ENCODE measurements at regions not wholly inside any gene's neighbourhood (a gene's known extent, or its start where the extent isn't known, plus 50 kb on each side); places are given as distances from the start of the nearest gene placed in this dataset.

DNA sequence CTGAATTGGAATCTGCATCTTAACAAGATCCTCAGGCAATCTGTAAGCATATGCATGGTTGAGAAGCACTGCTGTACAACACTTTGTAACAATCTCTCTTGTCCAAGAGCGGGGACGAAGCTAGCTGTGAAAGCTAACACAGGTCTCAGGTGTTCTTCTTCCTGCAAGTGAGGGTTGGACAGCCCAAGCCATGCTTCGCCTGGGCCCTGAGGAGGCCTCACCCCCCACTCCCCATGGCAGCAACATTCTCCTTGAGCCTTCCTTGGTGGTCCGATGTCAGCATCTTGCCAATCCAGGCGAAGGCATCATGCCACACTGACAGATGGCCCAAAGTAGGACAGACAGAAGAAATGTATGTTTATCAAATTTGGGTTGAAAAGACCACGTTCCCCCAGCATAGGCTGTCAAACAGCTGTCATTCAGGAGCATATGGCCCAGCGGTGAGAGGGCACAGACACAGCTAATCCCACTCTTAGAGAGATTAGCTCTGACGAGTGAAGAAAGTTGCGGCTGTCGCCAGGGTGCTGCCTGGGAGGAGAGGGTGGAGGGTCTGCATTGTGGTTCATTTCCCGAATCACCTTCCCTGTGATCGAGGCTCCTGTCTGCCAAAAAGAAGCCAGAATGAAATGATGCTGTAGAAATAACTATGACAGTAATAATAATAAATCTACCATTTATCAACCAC is 344.7 kb downstream of the MYCN start:
- no peak overlapping the region for H3K9ac ChIP-seq (ENCODE audit: low read length)
- H3K27me3 ChIP-seq (ENCODE audit: control insufficient read depth, insufficient read depth, low read length) = no peaks in the 10 kb centered on the region
- no peak overlapping the region for H3K4me3 ChIP-seq (ENCODE audit: low read depth, low read length)
- H3K27ac ChIP-seq (ENCODE audit: low read depth, low read length) = no peak overlapping the region
- H3K36me3 ChIP-seq (ENCODE audit: control insufficient read depth, insufficient read depth, low read length) = no peaks in the 10 kb centered on the region
- H3K4me1 ChIP-seq (ENCODE audit: control insufficient read depth, insufficient read depth, low read length) = peaks cover 7% of the 10 kb centered on the region; the same call in 1 of the 2 replicates
- no peaks in the 10 kb centered on the region for H3K9me3 ChIP-seq (ENCODE audit: control insufficient read depth, insufficient read depth, low read depth, low read length)

DNA sequence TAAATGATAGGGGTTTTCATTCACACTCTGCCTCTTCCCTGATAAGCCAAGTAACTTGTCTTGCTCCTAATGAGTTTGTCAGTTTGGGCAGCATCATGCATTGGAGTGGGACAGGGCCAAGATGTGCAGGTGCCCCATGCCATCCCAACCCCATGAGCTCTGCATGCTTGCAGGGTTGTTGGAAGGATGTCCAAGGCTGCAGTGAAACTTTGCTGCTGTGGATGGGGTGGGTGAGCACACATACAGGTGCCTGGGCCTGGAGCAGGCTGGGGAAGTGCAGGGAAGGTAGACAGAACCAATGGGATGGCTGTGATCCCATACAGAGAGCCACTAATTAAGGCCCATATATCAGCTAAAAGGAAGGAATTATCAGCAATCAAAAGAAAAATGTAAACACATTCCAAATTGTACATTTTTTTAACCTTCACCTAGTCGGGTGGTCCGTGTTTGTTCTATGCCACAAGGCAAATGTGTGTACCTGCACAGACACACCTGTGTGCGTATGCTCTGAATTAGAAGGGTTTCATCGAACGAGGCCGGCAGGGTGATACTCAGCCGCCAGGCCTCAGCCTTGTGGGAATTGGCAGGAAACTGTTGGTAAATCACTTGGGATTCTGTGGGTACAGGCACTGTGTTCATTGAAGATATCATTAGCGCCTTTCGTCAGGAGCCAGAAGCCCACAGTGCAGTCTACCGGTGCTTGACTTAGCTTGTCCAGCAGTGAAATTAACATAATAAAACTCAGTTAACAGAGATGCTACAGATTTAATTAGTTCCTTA is 342.9 kb downstream of the MYCN start:
- Histone ChIP-seq H3K36me3 (ENCODE audit: control insufficient read depth, insufficient read depth, low read length) (no peaks in the 10 kb centered on the region), H3K27me3 (ENCODE audit: control insufficient read depth, insufficient read depth, low read length) (no peaks in the 10 kb centered on the region), H3K4me1 (ENCODE audit: control insufficient read depth, insufficient read depth, low read length) (peaks cover 7% of the 10 kb centered on the region; the same call in 1 of the 2 replicates), H3K27ac (ENCODE audit: low read depth, low read length) (no peak overlapping the region), H3K4me3 (ENCODE audit: low read depth, low read length) (no peak overlapping the region), H3K9me3 (ENCODE audit: control insufficient read depth, insufficient read depth, low read depth, low read length) (no peaks in the 10 kb centered on the region), H3K9ac (ENCODE audit: low read length) (no peak overlapping the region)

DNA sequence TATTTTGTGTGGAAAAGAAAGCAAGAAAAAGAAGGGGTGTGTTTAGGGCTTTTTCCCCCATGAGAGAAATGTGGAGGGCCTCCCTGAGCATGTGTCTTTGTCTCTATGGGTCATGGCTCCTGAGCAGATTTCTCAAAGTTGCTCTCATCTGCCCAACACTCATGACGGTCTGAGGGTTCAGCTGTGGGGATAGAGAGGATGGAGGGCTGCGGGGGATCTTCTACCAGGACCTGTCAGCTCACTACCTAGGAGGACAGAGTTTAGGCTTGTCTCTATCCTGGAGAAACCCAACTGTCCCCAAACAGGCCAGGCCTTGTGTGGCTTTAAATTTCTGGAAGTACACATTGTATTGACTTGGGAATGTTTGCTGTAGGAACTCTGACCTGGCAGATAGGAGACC is 342.2 kb downstream of the MYCN start:
- Histone ChIP-seq H3K9ac (ENCODE audit: low read length) (no peak overlapping the region), H3K27me3 (ENCODE audit: control insufficient read depth, insufficient read depth, low read length) (no peaks in the 10 kb centered on the region), H3K9me3 (ENCODE audit: control insufficient read depth, insufficient read depth, low read depth, low read length) (no peaks in the 10 kb centered on the region), H3K27ac (ENCODE audit: low read depth, low read length) (no peak overlapping the region), H3K4me3 (ENCODE audit: low read depth, low read length) (no peak overlapping the region), H3K36me3 (ENCODE audit: control insufficient read depth, insufficient read depth, low read length) (no peaks in the 10 kb centered on the region), H3K4me1 (ENCODE audit: control insufficient read depth, insufficient read depth, low read length) (peaks cover 7% of the 10 kb centered on the region; the same call in 1 of the 2 replicates)

DNA sequence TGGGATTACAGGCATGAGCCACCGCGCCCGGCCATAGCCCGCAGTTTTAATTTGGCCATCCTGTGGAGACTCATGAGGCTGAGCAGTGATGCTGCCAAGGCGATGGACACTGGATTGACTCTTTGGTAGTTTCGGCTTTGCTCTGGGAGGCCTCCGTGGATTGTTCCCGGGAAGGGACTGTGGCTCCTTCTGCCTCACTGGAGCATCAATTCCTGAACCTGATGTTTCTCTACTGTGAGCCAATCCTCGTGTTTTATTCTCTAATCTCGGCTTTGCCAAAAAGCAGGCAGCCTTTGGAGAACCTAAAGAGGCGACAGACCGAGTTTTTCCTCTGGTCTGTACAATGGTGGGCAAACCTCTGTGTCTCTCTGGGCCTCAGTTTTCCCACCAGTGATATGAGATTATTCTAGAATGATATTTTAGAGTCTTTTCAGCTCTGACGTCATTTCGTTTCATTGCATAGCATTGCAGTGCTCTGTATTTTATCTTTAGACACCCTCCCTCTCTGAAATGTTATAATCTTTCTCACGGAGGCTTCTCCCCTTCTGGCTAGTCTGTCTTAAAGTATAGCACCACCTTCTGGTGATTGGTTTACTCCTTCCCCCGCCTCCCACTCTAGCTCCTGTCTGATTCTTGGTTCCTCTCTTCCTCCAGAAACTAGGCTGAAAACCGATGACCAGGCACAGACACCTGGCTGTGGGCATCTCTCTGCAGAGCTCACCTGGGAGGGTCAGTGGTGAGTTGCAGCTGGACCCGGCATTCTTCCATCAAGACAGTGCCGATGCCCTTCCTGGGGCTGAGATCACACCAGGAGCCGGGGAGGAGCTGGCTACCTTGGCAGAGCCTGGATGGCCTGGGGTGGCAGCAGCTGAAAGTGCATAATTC is 341.3 kb downstream of the MYCN start:
- Histone ChIP-seq H3K4me1 (ENCODE audit: control insufficient read depth, insufficient read depth, low read length) (peaks cover 7% of the 10 kb centered on the region; the same call in 1 of the 2 replicates), H3K36me3 (ENCODE audit: control insufficient read depth, insufficient read depth, low read length) (no peaks in the 10 kb centered on the region), H3K27ac (ENCODE audit: low read depth, low read length) (no peak overlapping the region), H3K27me3 (ENCODE audit: control insufficient read depth, insufficient read depth, low read length) (no peaks in the 10 kb centered on the region), H3K9ac (ENCODE audit: low read length) (no peak overlapping the region), H3K4me3 (ENCODE audit: low read depth, low read length) (no peak overlapping the region), H3K9me3 (ENCODE audit: control insufficient read depth, insufficient read depth, low read depth, low read length) (no peaks in the 10 kb centered on the region)

DNA sequence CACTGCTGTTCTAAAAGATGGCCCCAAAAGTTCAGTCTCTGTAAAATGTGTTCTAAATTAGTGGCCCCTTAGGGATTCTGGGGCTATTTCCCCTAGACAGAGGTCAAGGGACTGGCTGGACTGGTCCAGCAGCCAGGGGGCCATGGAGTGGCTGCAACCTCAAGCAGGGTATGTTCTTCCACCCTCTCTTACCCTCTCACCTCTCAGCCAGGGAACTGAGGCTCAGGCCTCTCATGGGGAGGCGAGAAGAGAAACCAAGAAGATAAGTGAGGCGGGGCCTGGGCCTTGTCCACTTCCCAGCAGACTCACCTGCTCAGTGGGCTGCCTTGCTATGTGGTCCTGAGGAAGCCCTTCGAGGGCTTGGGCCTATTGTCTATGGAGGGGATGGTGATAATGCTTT is 339.7 kb downstream of the MYCN start:
- H3K27me3 ChIP-seq (ENCODE audit: control insufficient read depth, insufficient read depth, low read length) = no peaks in the 10 kb centered on the region
- H3K27ac ChIP-seq (ENCODE audit: low read depth, low read length) = no peak overlapping the region
- H3K9me3 ChIP-seq (ENCODE audit: control insufficient read depth, insufficient read depth, low read depth, low read length) = no peaks in the 10 kb centered on the region
- H3K4me1 ChIP-seq (ENCODE audit: control insufficient read depth, insufficient read depth, low read length) = peaks cover 7% of the 10 kb centered on the region; the same call in 1 of the 2 replicates
- H3K9ac ChIP-seq (ENCODE audit: low read length) = no peak overlapping the region
- no peaks in the 10 kb centered on the region for H3K36me3 ChIP-seq (ENCODE audit: control insufficient read depth, insufficient read depth, low read length)
- H3K4me3 ChIP-seq (ENCODE audit: low read depth, low read length) = no peak overlapping the region

DNA sequence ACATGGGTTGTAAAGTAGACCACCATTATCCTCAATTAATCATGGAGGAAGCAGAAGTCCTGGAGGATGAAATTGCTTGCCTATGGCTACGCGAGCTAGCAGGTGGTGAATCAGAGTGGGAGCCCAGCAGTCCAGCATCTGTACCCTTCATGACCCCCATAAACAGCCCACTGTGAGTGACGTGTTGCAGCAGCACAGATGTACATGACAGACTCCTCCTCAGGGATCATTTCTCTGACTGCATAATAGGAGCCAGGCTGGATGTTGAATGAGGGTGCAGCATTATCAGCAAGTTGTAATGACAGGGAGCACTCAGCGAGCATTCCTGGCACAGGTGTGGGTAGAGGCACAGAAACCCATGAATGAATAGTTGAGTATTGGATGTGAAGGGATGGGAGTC is 339.3 kb downstream of the MYCN start:
- no peaks in the 10 kb centered on the region for H3K9me3 ChIP-seq (ENCODE audit: control insufficient read depth, insufficient read depth, low read depth, low read length)

DNA sequence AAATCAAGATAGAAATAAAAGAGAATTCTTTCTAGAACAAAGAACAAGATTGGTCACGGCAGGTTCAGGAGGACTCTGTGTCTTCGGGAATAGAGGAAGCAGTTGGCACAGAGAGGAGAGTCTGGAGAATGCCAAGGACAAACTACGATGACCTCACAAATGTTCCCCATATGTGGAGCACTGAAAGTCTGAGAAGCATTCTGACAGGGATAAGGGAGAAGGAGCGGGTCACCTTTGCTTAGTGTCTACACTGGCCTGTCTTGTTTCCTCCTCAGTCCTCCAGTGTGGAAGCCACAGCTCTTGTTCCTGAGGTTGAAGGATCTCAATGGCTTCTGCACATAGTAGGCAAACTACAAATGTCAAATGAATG is 338.8 kb downstream of the MYCN start:
- Histone ChIP-seq H3K27ac (ENCODE audit: low read depth, low read length) (no peak overlapping the region), H3K4me3 (ENCODE audit: low read depth, low read length) (no peak overlapping the region), H3K4me1 (ENCODE audit: control insufficient read depth, insufficient read depth, low read length) (peaks cover 7% of the 10 kb centered on the region; the same call in 1 of the 2 replicates), H3K9me3 (ENCODE audit: control insufficient read depth, insufficient read depth, low read depth, low read length) (no peaks in the 10 kb centered on the region), H3K9ac (ENCODE audit: low read length) (no peak overlapping the region), H3K36me3 (ENCODE audit: control insufficient read depth, insufficient read depth, low read length) (no peaks in the 10 kb centered on the region), H3K27me3 (ENCODE audit: control insufficient read depth, insufficient read depth, low read length) (no peaks in the 10 kb centered on the region)

More for the DNA sequence above, 339.3 kb downstream of the MYCN start:
- Histone ChIP-seq H3K36me3 (ENCODE audit: control insufficient read depth, insufficient read depth, low read length) (no peaks in the 10 kb centered on the region), H3K4me1 (ENCODE audit: control insufficient read depth, insufficient read depth, low read length) (peaks cover 7% of the 10 kb centered on the region; the same call in 1 of the 2 replicates), H3K27ac (ENCODE audit: low read depth, low read length) (no peak overlapping the region), H3K27me3 (ENCODE audit: control insufficient read depth, insufficient read depth, low read length) (no peaks in the 10 kb centered on the region), H3K4me3 (ENCODE audit: low read depth, low read length) (no peak overlapping the region), H3K9ac (ENCODE audit: low read length) (no peak overlapping the region)

DNA sequence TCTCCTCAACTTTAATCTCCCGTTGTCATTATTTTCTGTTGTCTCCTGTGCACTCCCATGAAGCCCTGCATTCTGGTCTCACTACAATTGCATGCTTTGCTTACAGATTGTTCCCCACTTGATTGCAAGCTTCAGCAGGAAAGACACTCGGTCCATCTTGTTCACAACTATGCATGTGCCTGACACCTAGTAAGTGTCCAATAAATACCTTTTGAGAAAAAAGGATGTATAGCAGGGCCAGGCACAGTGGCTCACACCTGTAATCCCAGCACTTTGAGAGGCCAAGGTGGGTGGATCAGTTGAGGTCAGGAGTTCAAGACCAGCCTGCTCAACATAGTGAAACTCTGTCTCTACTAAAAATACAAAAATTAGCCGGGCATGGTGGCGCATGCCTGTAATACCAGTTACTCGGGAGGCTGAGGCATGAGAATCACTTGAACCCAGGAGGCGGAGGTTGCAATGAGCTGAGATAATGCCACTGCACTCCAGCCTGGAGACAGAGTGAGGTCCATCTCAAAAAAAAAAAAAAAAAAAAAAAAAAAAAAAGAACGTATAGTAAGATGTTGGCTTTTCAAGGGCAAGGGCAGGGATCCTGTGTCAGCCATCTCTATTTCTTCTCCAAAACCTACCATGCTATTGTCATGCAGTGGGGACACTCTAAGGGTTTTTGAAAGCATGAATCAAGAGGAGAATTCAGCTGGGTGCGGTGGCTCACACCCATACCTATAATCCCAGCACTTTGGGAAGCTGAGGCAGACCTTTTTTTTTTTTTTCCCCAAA is 338.3 kb downstream of the MYCN start:
- H3K27me3 ChIP-seq (ENCODE audit: control insufficient read depth, insufficient read depth, low read length) = no peaks in the 10 kb centered on the region
- H3K4me3 ChIP-seq (ENCODE audit: low read depth, low read length) = no peak overlapping the region
- no peak overlapping the region for H3K27ac ChIP-seq (ENCODE audit: low read depth, low read length)
- no peaks in the 10 kb centered on the region for H3K36me3 ChIP-seq (ENCODE audit: control insufficient read depth, insufficient read depth, low read length)
- no peaks in the 10 kb centered on the region for H3K9me3 ChIP-seq (ENCODE audit: control insufficient read depth, insufficient read depth, low read depth, low read length)
- peaks cover 7% of the 10 kb centered on the region; the same call in 1 of the 2 replicates for H3K4me1 ChIP-seq (ENCODE audit: control insufficient read depth, insufficient read depth, low read length)
- H3K9ac ChIP-seq (ENCODE audit: low read length) = no peak overlapping the region

DNA sequence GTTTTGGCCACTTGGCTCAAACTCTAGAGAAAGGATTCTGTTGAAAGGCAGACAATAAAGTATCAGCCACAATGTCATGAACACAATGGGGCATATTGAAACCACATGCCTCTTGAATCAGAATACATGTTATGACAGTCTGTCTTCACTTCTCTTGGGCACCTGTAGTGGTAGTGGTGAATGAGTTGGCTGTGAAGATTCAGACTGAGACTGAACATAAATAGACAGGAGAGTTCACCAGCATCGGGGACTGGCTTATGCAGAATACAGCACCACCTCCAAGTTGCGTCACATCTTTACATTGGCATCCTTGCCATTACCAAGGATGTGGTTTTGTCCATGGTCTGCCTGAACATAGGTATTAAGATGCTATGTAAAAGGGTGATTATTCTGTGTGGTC is 336.8 kb downstream of the MYCN start:
- Histone ChIP-seq H3K36me3 (ENCODE audit: control insufficient read depth, insufficient read depth, low read length) (no peaks in the 10 kb centered on the region), H3K4me3 (ENCODE audit: low read depth, low read length) (no peak overlapping the region), H3K9ac (ENCODE audit: low read length) (no peak overlapping the region), H3K9me3 (ENCODE audit: control insufficient read depth, insufficient read depth, low read depth, low read length) (no peaks in the 10 kb centered on the region), H3K27me3 (ENCODE audit: control insufficient read depth, insufficient read depth, low read length) (no peaks in the 10 kb centered on the region), H3K27ac (ENCODE audit: low read depth, low read length) (no peak overlapping the region), H3K4me1 (ENCODE audit: control insufficient read depth, insufficient read depth, low read length) (peaks cover 6% of the 10 kb centered on the region; the same call in 1 of the 2 replicates)

DNA sequence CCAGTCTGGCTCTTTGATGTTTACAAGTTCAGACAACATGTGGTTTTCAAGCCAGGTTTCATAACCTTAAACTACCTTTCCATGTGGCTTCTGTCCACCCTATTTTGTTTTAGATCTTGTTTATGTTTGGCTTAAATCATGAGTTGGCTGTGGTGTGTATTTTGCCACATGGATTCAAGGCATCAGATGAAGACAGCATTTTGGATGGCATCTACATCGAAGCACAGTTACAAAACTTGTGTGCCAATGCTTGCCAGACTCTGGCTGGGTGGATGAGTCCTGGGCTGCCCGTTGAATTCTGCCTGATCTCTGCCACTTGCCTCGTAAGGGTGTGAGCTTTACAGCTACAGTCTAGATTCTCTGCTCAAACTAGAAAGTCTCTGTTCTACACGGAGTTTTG is 335.3 kb downstream of the MYCN start:
- Histone ChIP-seq H3K4me1 (ENCODE audit: control insufficient read depth, insufficient read depth, low read length) (no peaks in the 10 kb centered on the region), H3K27ac (ENCODE audit: low read depth, low read length) (no peak overlapping the region), H3K36me3 (ENCODE audit: control insufficient read depth, insufficient read depth, low read length) (no peaks in the 10 kb centered on the region), H3K27me3 (ENCODE audit: control insufficient read depth, insufficient read depth, low read length) (no peaks in the 10 kb centered on the region), H3K4me3 (ENCODE audit: low read depth, low read length) (no peak overlapping the region), H3K9ac (ENCODE audit: low read length) (no peak overlapping the region), H3K9me3 (ENCODE audit: control insufficient read depth, insufficient read depth, low read depth, low read length) (no peaks in the 10 kb centered on the region)
